ENCODE measurements at regions not wholly inside any gene's neighbourhood (a gene's known extent, or its start where the extent isn't known, plus 50 kb on each side); places are given as distances from the start of the nearest gene placed in this dataset.

GRCh38 chr10:78742730-78743615, 325.8 kb upstream of the ZMIZ1 start:
- DNase-seq (ENCODE audit: low spot score), result no peak

- no peak for DNase-seq (ENCODE audit: low spot score)
Measured at GRCh38 chr10:78744056-78744455, 324.7 kb upstream of the ZMIZ1 start.

- no peak for DNase-seq (ENCODE audit: low spot score)
Measured at GRCh38 chr10:78744491-78745090, 324.2 kb upstream of the ZMIZ1 start.

- no peak for DNase-seq (ENCODE audit: low spot score)
Measured at GRCh38 chr10:78745441-78745840, 323.3 kb upstream of the ZMIZ1 start.

- DNase-seq (ENCODE audit: low spot score), result no peak
Measured at GRCh38 chr10:78746155-78746763, 322.5 kb upstream of the ZMIZ1 start.

GRCh38 chr10:78747401-78748234, 321.1 kb upstream of the ZMIZ1 start:
- DNase-seq (ENCODE audit: low spot score), result no peak

- no peak for DNase-seq (ENCODE audit: low spot score)
Measured at GRCh38 chr10:78748235-78748533, 320.6 kb upstream of the ZMIZ1 start.

- DNase-seq (ENCODE audit: low spot score), result no peak
Measured at GRCh38 chr10:78749200-78749599, 319.6 kb upstream of the ZMIZ1 start.

GRCh38 chr10:78749898-78750297, 318.9 kb upstream of the ZMIZ1 start:
- no peak for DNase-seq (ENCODE audit: low spot score)

GRCh38 chr10:78750418-78750817, 318.3 kb upstream of the ZMIZ1 start:
- DNase-seq (ENCODE audit: low spot score), result peak; percentile 5

- DNase-seq (ENCODE audit: low spot score), result no peak
Measured at GRCh38 chr10:78751716-78752115, 317.1 kb upstream of the ZMIZ1 start.

- DNase-seq (ENCODE audit: low spot score), result no peak
Measured at GRCh38 chr10:78752221-78752620, 316.5 kb upstream of the ZMIZ1 start.

GRCh38 chr10:78752708-78753107, 316.1 kb upstream of the ZMIZ1 start:
- DNase-seq (ENCODE audit: low spot score), result no peak

- no peak for DNase-seq (ENCODE audit: low spot score)
Measured at GRCh38 chr10:78754269-78755062, 314.3 kb upstream of the ZMIZ1 start.

GRCh38 chr10:78755063-78755701, 313.6 kb upstream of the ZMIZ1 start:
- DNase-seq (ENCODE audit: low spot score), result no peak

- DNase-seq (ENCODE audit: low spot score), result no peak
Measured at GRCh38 chr10:78755877-78756455, 312.8 kb upstream of the ZMIZ1 start.

GRCh38 chr10:78756604-78757343, 312.0 kb upstream of the ZMIZ1 start:
- DNase-seq (ENCODE audit: low spot score), result no peak

- DNase-seq (ENCODE audit: low spot score), result no peak
Measured at GRCh38 chr10:78757344-78757925, 311.3 kb upstream of the ZMIZ1 start.

GRCh38 chr10:78758176-78758575, 310.6 kb upstream of the ZMIZ1 start:
- no peak for DNase-seq (ENCODE audit: low spot score)

Measured in hematopoietic multipotent progenitor cell treated with erythropoietin and hydrocortisone succinate and interleukin-3 and kit ligand, for 17 days (in vitro differentiated cells).